Retinal pigment epithelial cell (primary cell): ENCODE measurements at regions not wholly inside any gene's neighbourhood (a gene's known extent, or its start where the extent isn't known, plus 50 kb on each side); places are given as distances from the start of the nearest gene placed in this dataset.

Source experiments
- DNase-seq: peaks from one replicate; pipeline ENCODE4 v3.0.0-alpha.2; 2010; ENCODE audit warnings: low read depth
- H3K4me3 ChIP-seq: 2 replicates; pipeline ENCODE4 v1.5.1; 2011; ENCODE audit warnings: mild to moderate bottlenecking, low read length, control low read depth, moderate library complexity
- TF ChIP-seq, protein P1 (sequence below): conservative IDR thresholded peaks from 2 replicates; pipeline ENCODE4 v1.5.1; 2011; ENCODE audit warnings: low read depth, low read length, control low read depth, inconsistent platforms

DNA sequence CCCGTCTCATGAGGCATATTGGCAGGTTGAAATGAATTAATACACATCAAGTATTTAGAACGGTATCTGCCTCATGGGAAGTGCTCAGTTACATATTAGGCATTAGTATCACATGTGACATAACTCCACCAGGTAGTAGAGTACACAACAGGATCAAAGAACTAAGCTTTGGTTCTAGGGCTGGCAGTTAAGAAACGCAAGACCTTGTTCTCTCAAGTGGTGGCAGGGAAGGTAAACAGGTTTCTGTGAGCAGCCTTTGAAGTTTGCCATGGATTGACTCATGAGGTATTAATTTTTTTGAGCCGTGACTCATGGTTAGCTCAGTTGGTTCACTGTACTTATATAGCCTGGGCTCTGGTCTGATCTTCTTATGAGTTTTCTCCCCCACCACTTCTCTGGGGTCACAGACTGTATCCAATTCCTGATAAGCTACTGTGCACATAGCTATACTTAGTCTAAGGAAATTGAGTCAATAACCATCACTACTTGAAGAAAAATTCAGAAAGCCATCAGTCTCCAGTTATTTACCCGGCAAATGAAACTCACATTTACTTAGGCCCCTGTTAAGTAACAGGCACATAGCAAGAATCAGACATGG is 155.6 kb upstream of the STT3B start:
- TF ChIP-seq, protein P1, sequence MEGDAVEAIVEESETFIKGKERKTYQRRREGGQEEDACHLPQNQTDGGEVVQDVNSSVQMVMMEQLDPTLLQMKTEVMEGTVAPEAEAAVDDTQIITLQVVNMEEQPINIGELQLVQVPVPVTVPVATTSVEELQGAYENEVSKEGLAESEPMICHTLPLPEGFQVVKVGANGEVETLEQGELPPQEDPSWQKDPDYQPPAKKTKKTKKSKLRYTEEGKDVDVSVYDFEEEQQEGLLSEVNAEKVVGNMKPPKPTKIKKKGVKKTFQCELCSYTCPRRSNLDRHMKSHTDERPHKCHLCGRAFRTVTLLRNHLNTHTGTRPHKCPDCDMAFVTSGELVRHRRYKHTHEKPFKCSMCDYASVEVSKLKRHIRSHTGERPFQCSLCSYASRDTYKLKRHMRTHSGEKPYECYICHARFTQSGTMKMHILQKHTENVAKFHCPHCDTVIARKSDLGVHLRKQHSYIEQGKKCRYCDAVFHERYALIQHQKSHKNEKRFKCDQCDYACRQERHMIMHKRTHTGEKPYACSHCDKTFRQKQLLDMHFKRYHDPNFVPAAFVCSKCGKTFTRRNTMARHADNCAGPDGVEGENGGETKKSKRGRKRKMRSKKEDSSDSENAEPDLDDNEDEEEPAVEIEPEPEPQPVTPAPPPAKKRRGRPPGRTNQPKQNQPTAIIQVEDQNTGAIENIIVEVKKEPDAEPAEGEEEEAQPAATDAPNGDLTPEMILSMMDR: no peak
- H3K4me3 ChIP-seq: no peak overlapping the region
- peak; percentile 96 for DNase-seq

GRCh38 chr3:31378231-31378630 is 154.5 kb upstream of the STT3B start:
- H3K4me3 ChIP-seq: no peak overlapping the region
- TF ChIP-seq, protein P1: no peak
- DNase-seq: no peak

- TF ChIP-seq, protein P1: no peak
- H3K4me3 ChIP-seq: no peak overlapping the region
- no peak for DNase-seq
Measured at GRCh38 chr3:31379598-31379997, 153.1 kb upstream of the STT3B start.

DNA sequence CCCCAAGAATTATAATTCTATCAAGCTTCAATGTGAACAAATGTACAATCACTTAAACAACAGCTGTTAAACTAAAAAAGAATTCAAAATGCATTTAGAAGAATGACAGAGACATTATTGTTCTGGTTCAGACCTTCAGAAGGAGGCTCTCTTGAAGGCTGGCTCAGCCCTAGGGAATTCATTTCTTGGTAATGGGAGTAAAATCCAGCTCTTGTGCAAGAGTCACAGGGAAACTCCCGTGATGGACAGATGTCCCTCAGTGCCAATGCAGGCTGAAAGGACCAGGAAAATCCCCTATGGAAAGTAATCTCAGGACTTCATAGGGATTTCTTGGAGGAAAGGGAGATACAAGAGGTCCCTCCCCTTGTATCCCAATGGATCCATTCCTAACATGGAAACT is 149.9 kb upstream of the STT3B start:
- no peak for DNase-seq
- H3K4me3 ChIP-seq: no peak overlapping the region
- TF ChIP-seq, protein P1: no peak

- DNase-seq: no peak
- H3K4me3 ChIP-seq: no peak overlapping the region
- TF ChIP-seq, protein P1: no peak
Measured at GRCh38 chr3:31384117-31384516, 148.6 kb upstream of the STT3B start.

DNA sequence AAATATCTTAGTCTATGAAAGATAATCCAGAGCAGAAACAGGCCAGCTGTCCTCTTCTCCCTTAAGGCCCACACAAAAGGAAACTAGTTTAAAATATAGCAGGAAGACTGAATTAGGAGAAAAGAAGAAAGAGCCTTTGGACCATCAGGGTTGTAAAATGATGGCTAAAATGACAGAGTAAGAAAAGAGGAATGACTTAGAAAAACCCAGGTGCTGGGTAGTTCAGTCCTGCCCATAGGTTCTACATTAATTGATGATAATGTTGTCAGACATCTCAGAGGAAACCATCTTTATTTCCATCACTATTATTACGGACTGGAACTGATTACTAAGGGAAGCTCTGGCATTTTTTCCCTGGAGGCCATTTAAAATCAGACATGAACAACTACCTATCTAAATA is 142.8 kb upstream of the STT3B start:
- TF ChIP-seq, protein P1: no peak
- no peak overlapping the region for H3K4me3 ChIP-seq
- DNase-seq: no peak

DNA sequence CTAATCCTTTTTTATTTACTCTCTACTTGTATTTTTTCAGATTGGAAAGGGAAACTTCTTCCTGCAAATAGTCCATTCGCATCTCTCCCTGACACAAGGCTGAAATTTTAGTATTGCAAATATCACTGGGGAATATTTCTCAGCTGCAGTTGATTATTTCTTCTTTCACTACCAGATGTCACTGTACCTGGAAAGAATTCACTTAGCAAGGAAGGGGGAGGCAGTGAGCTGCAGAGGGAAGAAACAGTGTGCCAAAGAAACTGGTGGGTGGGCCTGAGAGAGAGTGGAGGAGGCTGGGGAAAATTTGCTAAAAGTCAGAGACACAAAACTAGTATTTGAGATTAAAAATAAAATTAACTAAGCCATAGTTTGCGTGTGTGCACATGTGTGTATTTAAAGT is 142.3 kb upstream of the STT3B start:
- DNase-seq: no peak
- TF ChIP-seq, protein P1: no peak
- H3K4me3 ChIP-seq: no peak overlapping the region
